ENCODE measurements at regions not wholly inside any gene's neighbourhood (a gene's known extent, or its start where the extent isn't known, plus 50 kb on each side); places are given as distances from the start of the nearest gene placed in this dataset.
A peak's percentile ranks its signal among the peaks of the same experiment; 100 is the strongest.
"Not testable (repeated sequence)": the region's sequence is repeated elsewhere in the genome, so short reads cannot be mapped to it uniquely, and the experiment has no call there.

GRCh38 chr17:20387549-20387948, 79.8 kb downstream of the LGALS9B start:
- not testable (repeated sequence) for DNase-seq

GRCh38 chr17:20381358-20382300, 85.7 kb downstream of the LGALS9B start:
- peak in 1 of 2 experiments; percentile 3 for DNase-seq

DNA sequence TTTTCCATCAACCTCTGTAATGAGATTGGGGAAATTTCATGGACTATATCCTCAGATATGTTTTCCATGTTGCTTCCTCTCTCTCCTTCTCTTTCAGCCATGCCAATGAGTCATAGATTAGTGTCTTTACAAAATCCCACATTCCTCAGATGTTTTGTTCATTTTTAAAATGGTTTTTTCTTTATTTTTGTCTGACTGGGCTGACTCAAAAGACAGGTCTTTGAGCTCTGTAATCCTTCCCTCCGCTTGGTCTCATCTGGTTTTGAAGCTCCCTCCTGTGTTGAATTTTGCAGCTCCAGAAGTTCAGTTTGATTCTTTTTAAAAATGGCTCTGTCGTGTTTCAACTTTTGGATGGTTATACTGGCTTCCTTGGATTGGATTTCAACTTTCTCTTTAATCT, 86.7 kb downstream of the LGALS9B start:
- DNase-seq, result not testable (repeated sequence)

DNA sequence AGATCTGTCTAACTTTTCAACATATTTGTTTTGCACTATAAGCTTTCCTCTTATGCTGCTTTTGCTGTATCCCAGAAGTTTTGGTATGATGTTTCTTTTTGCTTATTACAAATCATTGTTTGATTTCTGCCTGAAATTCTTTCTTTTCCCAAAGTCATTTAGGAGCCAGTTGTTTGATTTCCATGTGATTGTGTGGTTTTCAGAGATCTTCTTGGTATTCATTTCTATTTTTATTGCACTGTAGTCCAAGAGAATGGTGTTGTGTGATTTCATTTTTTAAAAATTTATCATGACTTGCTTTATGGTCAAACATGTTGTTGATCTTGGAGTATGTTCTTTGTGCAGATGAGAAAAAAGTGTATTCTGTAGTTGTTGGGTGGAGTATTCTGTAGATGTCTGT, 88.1 kb downstream of the LGALS9B start:
- not testable (repeated sequence) for DNase-seq

GRCh38 chr17:20376642-20377041, 90.7 kb downstream of the LGALS9B start:
- not testable (repeated sequence) for DNase-seq

DNA sequence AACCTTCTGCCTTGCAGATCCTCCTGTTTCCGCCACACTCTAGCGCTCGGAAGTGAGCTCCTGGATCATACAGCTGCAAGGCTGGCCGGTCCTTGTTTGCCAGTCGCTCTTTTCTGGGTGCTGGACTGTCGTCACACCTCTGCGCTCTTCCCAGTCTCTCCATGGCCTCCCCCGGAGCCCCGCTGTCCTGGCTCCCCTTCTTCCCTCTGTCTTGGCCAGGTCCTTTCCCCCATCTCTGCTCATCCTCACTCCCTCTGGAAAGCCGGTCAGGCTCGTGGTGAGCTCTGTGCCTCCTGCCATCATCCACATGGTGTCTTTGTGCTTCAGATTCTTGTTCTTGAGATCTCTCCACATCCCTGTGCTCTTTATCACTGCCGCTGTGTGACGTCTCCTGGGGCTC, 91.6 kb downstream of the LGALS9B start:
- not testable (repeated sequence) for DNase-seq

Measured in activated CD4-positive, alpha-beta T cell treated with anti-CD3 and anti-CD28 coated beads, Interleukin-2, amount 50 U/mL, for 4 hours (primary cell).